Panc1 (cell line): ENCODE measurements at regions not wholly inside any gene's neighbourhood (a gene's known extent, or its start where the extent isn't known, plus 50 kb on each side); places are given as distances from the start of the nearest gene placed in this dataset.

ENCODE experiments used
- ATAC-seq: fragments of 200-7000 bp; cut with Tn5 transposase; 2 replicates; pipeline ENCODE4 v1.9.1; 2020; ENCODE audit warnings: mild to moderate bottlenecking, moderate library complexity
- BruUV-seq: library from RNA; stranded (reverse); fragments of 400-500 nt; replicated peaks from 2 replicates; lab custom pipeline; 2021; lab: Mats Ljungman, UMichigan
- CTCF ChIA-PET: fragments of 300-600 bp; sonication (Branson Sonifier 250); formaldehyde crosslinking; loops from one replicate; lab custom pipeline; 2022; ENCODE audit warnings: antibody characterized with exemption; lab: Charles Lee
- POLR2A ChIA-PET: fragments of 300-600 bp; sonication (Branson Sonifier 250); formaldehyde crosslinking; loops from one replicate; lab custom pipeline; 2022; ENCODE audit warnings: antibody characterized with exemption; lab: Charles Lee
- DNase-seq: peaks from one replicate; pipeline ENCODE4 v3.0.0-alpha.2; 2010; ENCODE audit warnings: low read depth, low spot score
- H3K27ac ChIP-seq: 2 replicates; pipeline ENCODE4 v1.5.1; 2011; ENCODE audit warnings: mild to moderate bottlenecking, low read length, inconsistent platforms
- H3K27me3 ChIP-seq: fragments of 200-500 bp; sonication (Bioruptor generic); 2 replicates; pipeline ENCODE4 v1.6.0; 2014; ENCODE audit warnings: low read length, inconsistent platforms; ENCODE audit not compliant: control insufficient read depth, insufficient read depth
- H3K36me3 ChIP-seq: fragments of 200-500 bp; sonication (Bioruptor generic); 2 replicates; pipeline ENCODE4 v1.5.1; 2014; ENCODE audit warnings: inconsistent platforms, mild to moderate bottlenecking, low read length, moderate library complexity; ENCODE audit not compliant: control insufficient read depth, insufficient read depth
- H3K4me1 ChIP-seq: 2 replicates; pipeline ENCODE4 v1.5.1; 2011; ENCODE audit warnings: inconsistent platforms, mild to moderate bottlenecking, low read length, moderate library complexity; ENCODE audit not compliant: control insufficient read depth, insufficient read depth
- H3K4me3 ChIP-seq, 2 experiments: 2 replicates each; pipeline ENCODE4 v1.5.1; 2011 to 2012; ENCODE audit warnings: low read depth in 2 of 2, low read length in 2 of 2, mild to moderate bottlenecking in 2 of 2, inconsistent platforms in 1 of 2, moderate library complexity in 1 of 2
- H3K9me3 ChIP-seq: fragments of 200-500 bp; sonication (Bioruptor generic); 2 replicates; pipeline ENCODE4 v1.5.1; 2014; ENCODE audit warnings: low read depth, mild to moderate bottlenecking, inconsistent platforms, low read length, moderate library complexity; ENCODE audit not compliant: control insufficient read depth, insufficient read depth
- POLR2AphosphoS5 ChIP-seq: IDR thresholded peaks from 2 replicates; pipeline ENCODE4 v1.6.1; 2012; ENCODE audit warnings: mild to moderate bottlenecking, low read depth, low read length, moderate library complexity
- SIN3A ChIP-seq: IDR thresholded peaks from 2 replicates; pipeline ENCODE4 v1.6.1; 2012; ENCODE audit warnings: low read depth, mild to moderate bottlenecking, low read length, moderate library complexity, borderline replicate concordance; ENCODE audit not compliant: insufficient read depth
- TCF7L2 ChIP-seq: IDR thresholded peaks from 2 replicates; pipeline ENCODE4 v1.6.1; 2011; ENCODE audit warnings: mild to moderate bottlenecking, low read depth, low read length, inconsistent platforms
- in situ Hi-C: cut with HindIII; loops from 2 replicates; pipeline ENCODE4 v1.10.0; 2016; ENCODE audit warnings: low sequenced_read_pairs, low pct_unique_long_range_greater_than_20kb
- intact Hi-C: fragments of 100-400 bp; cut with micrococcal nuclease; formaldehyde crosslinking; loops from one replicate; pipeline ENCODE4 v1.10.0; 2022; ENCODE audit not compliant: unreplicated experiment
- TF ChIP-seq, protein P1 (sequence below), 2 experiments: IDR thresholded peaks; 2 replicates each; pipeline ENCODE4 v1.6.1; 2011 to 2012; ENCODE audit warnings: low read depth in 2 of 2, control low read depth in 1 of 2, low read length in 1 of 2, mild to moderate bottlenecking in 1 of 2, moderate library complexity in 1 of 2; ENCODE audit not compliant: insufficient read depth in 1 of 2
- TF ChIP-seq, protein P2 (sequence below): fragments of 450-650 bp; IDR thresholded peaks from 2 replicates; pipeline ENCODE4 v1.5.1; 2017; ENCODE audit warnings: mild to moderate bottlenecking

DNA sequence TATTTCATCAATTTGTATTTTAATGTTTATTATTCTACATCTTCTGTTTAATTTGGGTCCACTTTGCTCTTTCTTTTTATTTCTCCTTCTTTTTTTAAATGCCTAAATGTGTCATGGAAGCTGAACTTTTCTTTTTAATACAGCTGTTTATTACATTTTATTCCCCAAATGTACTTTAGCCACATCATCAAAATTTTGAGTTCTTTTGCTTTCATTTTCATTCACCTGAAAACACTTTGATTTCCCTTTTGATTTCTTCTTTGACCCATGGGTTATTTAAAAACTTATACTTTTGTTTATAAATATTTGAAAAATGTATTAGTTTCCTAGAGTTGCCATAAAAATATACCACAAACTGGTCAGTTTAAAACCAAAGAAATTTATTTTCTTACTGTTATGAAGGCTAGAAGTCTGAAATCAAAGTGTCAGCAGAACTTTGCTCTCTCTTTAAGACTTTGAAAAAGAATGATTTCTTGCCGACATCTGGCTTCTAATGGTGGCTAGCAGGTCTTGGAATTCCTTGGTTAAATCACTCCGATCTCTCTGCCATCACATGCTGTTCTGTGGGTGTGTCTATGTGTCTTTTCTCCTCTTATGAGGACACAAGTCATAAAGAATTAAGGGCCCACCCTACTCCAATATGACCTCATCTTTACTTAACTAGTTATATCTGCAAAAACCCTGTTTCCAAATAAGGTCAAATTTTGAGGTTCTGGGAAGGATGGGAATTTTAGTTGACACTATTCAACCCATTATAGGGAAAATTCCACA is 225.5 kb downstream of the ANKRD7 start:
- no peak for DNase-seq
- no peaks in the 10 kb centered on the region for H3K27me3 ChIP-seq
- no peaks in the 10 kb centered on the region for H3K36me3 ChIP-seq
- BruUV-seq = no TSS peak
- no peak overlapping the region for H3K27ac ChIP-seq
- in situ Hi-C loops = no loop called here
- intact Hi-C loops = no loop called here
- ChIA-PET CTCF (no interaction called here), POLR2A (no interaction called here)
- TF ChIP-seq POLR2AphosphoS5 (no peak), TCF7L2 (no peak)
- TF ChIP-seq, protein P1, sequence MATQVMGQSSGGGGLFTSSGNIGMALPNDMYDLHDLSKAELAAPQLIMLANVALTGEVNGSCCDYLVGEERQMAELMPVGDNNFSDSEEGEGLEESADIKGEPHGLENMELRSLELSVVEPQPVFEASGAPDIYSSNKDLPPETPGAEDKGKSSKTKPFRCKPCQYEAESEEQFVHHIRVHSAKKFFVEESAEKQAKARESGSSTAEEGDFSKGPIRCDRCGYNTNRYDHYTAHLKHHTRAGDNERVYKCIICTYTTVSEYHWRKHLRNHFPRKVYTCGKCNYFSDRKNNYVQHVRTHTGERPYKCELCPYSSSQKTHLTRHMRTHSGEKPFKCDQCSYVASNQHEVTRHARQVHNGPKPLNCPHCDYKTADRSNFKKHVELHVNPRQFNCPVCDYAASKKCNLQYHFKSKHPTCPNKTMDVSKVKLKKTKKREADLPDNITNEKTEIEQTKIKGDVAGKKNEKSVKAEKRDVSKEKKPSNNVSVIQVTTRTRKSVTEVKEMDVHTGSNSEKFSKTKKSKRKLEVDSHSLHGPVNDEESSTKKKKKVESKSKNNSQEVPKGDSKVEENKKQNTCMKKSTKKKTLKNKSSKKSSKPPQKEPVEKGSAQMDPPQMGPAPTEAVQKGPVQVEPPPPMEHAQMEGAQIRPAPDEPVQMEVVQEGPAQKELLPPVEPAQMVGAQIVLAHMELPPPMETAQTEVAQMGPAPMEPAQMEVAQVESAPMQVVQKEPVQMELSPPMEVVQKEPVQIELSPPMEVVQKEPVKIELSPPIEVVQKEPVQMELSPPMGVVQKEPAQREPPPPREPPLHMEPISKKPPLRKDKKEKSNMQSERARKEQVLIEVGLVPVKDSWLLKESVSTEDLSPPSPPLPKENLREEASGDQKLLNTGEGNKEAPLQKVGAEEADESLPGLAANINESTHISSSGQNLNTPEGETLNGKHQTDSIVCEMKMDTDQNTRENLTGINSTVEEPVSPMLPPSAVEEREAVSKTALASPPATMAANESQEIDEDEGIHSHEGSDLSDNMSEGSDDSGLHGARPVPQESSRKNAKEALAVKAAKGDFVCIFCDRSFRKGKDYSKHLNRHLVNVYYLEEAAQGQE (IDR thresholded peaks at IDR 0.05; ENCODE audit: insufficient read depth in 1 of 2, low read depth in 2 of 2, low read length in 1 of 2) = no peak
- TF ChIP-seq, protein P2, sequence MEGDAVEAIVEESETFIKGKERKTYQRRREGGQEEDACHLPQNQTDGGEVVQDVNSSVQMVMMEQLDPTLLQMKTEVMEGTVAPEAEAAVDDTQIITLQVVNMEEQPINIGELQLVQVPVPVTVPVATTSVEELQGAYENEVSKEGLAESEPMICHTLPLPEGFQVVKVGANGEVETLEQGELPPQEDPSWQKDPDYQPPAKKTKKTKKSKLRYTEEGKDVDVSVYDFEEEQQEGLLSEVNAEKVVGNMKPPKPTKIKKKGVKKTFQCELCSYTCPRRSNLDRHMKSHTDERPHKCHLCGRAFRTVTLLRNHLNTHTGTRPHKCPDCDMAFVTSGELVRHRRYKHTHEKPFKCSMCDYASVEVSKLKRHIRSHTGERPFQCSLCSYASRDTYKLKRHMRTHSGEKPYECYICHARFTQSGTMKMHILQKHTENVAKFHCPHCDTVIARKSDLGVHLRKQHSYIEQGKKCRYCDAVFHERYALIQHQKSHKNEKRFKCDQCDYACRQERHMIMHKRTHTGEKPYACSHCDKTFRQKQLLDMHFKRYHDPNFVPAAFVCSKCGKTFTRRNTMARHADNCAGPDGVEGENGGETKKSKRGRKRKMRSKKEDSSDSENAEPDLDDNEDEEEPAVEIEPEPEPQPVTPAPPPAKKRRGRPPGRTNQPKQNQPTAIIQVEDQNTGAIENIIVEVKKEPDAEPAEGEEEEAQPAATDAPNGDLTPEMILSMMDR = no peak
- H3K4me1 ChIP-seq = no peaks in the 10 kb centered on the region
- H3K4me3 ChIP-seq = no peak overlapping the region
- ATAC-seq = no peak
- H3K9me3 ChIP-seq = no peaks in the 10 kb centered on the region

DNA sequence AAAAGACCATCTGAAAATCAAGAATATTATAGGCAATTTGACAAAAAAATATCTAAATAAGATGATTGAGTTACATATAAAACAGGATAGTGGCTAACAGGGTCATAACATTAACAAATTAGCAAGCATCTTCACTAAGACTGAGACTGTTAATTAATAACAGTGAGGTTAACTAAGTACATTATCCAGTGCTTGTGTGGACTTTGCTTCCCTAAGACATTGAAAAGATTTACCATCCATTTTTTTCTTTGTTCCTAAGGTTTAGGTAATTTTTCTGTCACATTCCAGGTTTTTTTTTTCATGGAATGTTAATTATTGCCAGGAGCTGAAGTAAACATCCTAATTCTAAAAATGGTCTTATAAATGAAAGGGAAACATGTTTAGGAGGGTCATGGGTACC is 227.6 kb downstream of the ANKRD7 start:
- in situ Hi-C loops = no loop called here
- Histone ChIP-seq H3K36me3 (no peaks in the 10 kb centered on the region), H3K4me3 (no peak overlapping the region), H3K27me3 (no peaks in the 10 kb centered on the region), H3K9me3 (no peaks in the 10 kb centered on the region), H3K4me1 (no peaks in the 10 kb centered on the region), H3K27ac (no peak overlapping the region)
- POLR2A ChIA-PET = no interaction called here
- TF ChIP-seq SIN3A = no peak
- no peak for TF ChIP-seq POLR2AphosphoS5
- TF ChIP-seq TCF7L2 = no peak
- TF ChIP-seq, protein P2 = no peak
- TF ChIP-seq, protein P1 (IDR thresholded peaks at IDR 0.05; ENCODE audit: insufficient read depth in 1 of 2, low read depth in 2 of 2, low read length in 1 of 2) = no peak
- ATAC-seq (no peak), DNase-seq (no peak)
- CTCF ChIA-PET = no interaction called here
- BruUV-seq = no TSS peak
- intact Hi-C loops = no loop called here
